ENCODE measurements at regions not wholly inside any gene's neighbourhood (a gene's known extent, or its start where the extent isn't known, plus 50 kb on each side); places are given as distances from the start of the nearest gene placed in this dataset.

GRCh38 chr12:45669093-45669492, 60.4 kb upstream of the ARID2 start:
- no peak for TF ChIP-seq TAF1 (IDR thresholded peaks at IDR 0.05; ENCODE audit: borderline replicate concordance, insufficient read depth, low read length)
- TF ChIP-seq POLR2AphosphoS5 (IDR thresholded peaks at IDR 0.05; ENCODE audit: low read depth, low read length) = no peak

All from PFSK-1 (cell line).